Stimulated activated naive B cell treated with anti-CD40 and anti-IgM and Interleukin-4, amounts not matched to agents 10 μg/mL and 1 μg/mL and 100 μg/mL, for 72 hours (primary cell): ENCODE measurements at regions not wholly inside any gene's neighbourhood (a gene's known extent, or its start where the extent isn't known, plus 50 kb on each side); places are given as distances from the start of the nearest gene placed in this dataset.
A peak's percentile ranks its signal among the peaks of the same experiment; 100 is the strongest.

ENCODE experiments used
- ATAC-seq, 2 donors: fragments of 150-1000 bp; cut with Tn5 transposase; replicated peaks; 2 replicates each; pipeline ENCODE4 v1.10.0; 2021; ENCODE audit warnings: moderate library complexity in 1 of 2
- DNase-seq: peaks from one replicate; pipeline ENCODE4 v3.0.0; 2021
- H3K27ac Mint-ChIP-seq: one replicate; pipeline ENCODE4 v1.8.0; 2022; ENCODE audit warnings: mild to moderate bottlenecking, mixed read lengths
- H3K27me3 Mint-ChIP-seq, 2 donors: one replicate each; pipeline ENCODE4 v1.8.0; 2022; ENCODE audit warnings: mixed read lengths in 2 of 2
- H3K36me3 Mint-ChIP-seq, 2 donors: one replicate each; pipeline ENCODE4 v1.8.0; 2022; ENCODE audit warnings: mixed read lengths in 2 of 2, mild to moderate bottlenecking in 1 of 2
- H3K4me1 Mint-ChIP-seq, 2 donors: one replicate each; pipeline ENCODE4 v1.8.0; 2022; ENCODE audit warnings: mixed read lengths in 2 of 2, mild to moderate bottlenecking in 1 of 2
- H3K4me3 Mint-ChIP-seq, 2 donors: one replicate each; pipeline ENCODE4 v1.8.0; 2022; ENCODE audit warnings: mild to moderate bottlenecking in 2 of 2, mixed read lengths in 2 of 2, moderate library complexity in 1 of 2
- H3K9me3 Mint-ChIP-seq, 2 donors: one replicate each; pipeline ENCODE4 v1.8.0; 2022; ENCODE audit warnings: mixed read lengths in 2 of 2, mild to moderate bottlenecking in 1 of 2

DNA sequence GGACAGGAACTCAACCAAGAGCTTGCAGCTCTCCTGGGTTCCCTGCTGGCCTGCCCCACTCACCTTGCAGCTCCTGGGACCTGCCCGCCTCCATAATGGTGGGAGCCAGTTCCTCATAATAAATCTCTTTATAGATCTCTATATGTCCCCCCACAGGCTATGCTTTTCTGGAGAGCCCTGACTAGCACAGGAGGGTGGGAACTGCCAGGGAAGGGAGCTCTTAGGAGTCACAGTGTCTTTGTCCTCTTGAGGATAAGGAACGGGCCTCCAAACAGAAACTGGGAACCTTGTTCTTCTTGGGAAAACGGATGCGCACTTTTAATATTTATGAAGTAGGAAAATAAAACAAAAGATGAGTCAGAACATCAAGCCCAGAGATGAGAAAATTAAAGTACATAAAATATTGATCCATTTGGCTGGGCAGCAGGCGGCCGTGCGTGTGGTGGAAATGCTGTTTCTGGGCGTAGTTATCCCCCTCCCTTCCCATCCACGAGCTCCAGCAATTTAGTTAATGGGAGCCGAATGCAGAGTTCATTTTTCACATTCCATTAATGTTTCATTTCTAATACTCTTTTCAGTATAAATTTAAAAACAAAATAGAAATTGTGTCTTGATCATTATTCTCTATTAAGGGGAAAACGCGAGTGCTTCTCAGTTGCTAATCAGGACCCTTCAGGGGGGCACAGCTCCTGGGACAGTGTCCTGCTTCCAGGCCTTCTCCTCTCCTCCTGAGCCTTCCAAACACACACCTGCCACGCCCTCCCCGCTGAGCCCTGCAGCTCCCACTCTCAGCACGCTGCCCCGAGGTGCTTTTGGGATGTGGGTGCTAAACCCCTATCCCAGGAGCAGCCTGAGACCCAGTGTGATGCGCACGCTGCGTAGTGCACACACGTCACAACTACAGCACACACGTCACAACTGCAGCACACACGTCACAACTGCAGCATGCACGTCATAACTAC, 323.3 kb upstream of the AJAP1 start:
- ATAC-seq (no peak), DNase-seq (no peak)
- peaks cover 3 to 6% of the 10 kb centered on the region in 2 donors for H3K9me3 Mint-ChIP-seq
- no peak overlapping the region for H3K4me3 Mint-ChIP-seq
- no peak overlapping the region for H3K27ac Mint-ChIP-seq
- peaks cover 23% of the 10 kb centered on the region in 2 donors for H3K27me3 Mint-ChIP-seq
- H3K36me3 Mint-ChIP-seq = no peaks in the 10 kb centered on the region
- no peaks in the 10 kb centered on the region for H3K4me1 Mint-ChIP-seq

DNA sequence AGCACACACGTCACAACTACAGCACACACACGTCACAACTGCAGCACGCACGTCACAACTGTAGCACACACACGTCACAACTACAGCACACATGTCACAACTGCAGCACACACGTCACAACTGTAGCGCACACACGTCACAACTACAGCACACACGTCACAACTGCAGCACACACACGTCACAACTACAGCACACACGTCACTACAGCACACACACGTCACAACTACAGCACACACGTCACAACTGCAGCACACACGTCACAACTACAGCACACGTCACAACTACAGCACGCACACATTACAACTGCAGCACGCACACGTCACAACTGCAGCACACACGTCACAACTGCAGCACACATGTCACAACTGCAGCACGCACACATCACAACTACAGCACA, 322.6 kb upstream of the AJAP1 start:
- Mint-ChIP-seq H3K4me3 (no peak overlapping the region), H3K27ac (no peak overlapping the region), H3K36me3 (no peaks in the 10 kb centered on the region), H3K4me1 (no peaks in the 10 kb centered on the region), H3K27me3 (peaks cover 23% of the 10 kb centered on the region in 2 donors), H3K9me3 (peaks cover 8 to 12% of the 10 kb centered on the region in 2 donors)
- ATAC-seq = no peak
- DNase-seq = no peak

DNA sequence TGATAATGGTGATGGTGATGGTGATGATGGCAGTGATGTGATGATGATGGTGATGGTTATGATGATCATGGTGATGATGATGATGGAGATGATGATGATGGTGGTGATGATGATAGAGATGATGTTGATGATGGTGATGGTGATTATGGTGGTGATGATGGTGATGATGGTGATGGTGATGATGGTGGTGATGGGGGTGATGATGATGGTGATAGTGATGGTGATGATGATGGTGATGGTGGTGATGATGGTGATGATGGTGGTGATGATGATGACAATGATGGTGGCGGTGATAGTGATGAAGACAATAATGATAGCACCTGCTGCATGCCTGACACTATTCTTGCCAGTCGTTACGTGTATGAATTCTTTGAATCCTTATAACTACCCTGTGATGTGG, 317.9 kb upstream of the AJAP1 start:
- DNase-seq (no peak), ATAC-seq (no peak)
- peaks cover 11 to 12% of the 10 kb centered on the region in 2 donors for H3K9me3 Mint-ChIP-seq
- no peaks in the 10 kb centered on the region for H3K36me3 Mint-ChIP-seq
- H3K27ac Mint-ChIP-seq = no peak overlapping the region
- H3K27me3 Mint-ChIP-seq = peaks cover 5 to 6% of the 10 kb centered on the region in 2 donors
- H3K4me3 Mint-ChIP-seq = no peak overlapping the region
- H3K4me1 Mint-ChIP-seq = no peaks in the 10 kb centered on the region

DNA sequence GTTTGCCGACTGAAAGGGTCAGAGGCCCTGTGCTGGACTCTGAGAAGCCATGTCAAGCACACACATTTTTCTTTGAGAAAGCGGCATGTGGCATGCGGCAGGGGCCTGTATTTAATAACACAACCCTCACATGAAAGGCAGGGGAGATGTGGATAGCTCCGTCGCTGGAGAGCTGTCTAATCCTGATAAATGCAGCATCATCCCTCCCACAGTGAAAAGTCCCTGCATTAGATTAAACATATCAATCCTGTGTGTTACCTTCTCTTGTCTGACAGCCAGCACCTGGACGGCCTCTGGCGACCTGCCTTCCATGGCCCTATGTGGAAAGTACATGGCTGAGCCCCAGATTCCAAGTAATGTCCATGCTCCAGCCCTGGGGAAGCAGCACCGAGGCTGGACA, 313.0 kb upstream of the AJAP1 start:
- no peak for ATAC-seq
- H3K27me3 Mint-ChIP-seq = peaks cover 10 to 11% of the 10 kb centered on the region in 2 donors
- peaks cover 3 to 5% of the 10 kb centered on the region in 2 donors for H3K9me3 Mint-ChIP-seq

DNA sequence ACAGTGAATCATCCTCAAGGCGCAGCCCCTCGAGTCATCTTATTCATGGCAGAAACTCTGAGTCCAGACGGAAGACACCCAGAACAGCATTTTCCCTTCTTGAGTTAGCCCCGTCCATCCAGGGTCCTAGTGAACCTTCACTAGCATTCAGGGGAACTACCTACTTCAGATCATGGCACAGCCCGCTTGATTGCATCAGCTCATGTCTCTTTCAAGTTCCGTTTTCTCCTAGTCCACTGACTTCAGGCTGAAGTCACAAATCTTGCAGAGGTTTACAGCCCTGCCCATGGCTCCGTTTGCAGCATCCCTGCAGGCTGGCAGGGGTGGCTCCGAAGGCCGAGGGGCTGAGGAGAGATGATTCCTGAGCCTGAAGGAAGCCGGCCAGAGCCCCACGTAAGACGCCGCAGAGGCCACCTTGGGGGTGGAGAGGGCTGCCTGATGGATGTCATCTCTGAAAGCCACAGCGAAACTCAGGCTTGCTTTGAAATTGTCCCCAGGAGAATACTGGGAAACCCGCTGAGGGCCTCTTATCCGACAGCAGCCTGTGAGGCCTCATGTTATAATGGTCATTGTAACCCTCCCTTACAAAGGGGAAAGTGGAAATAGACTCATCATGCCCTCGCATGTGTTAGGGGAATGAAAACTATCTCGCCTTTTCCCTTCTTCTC, 310.2 kb upstream of the AJAP1 start:
- Mint-ChIP-seq H3K27me3 (peaks cover 8 to 15% of the 10 kb centered on the region in 2 donors), H3K27ac (no peak overlapping the region)

More for the DNA sequence above, 313.0 kb upstream of the AJAP1 start:
- no peak for DNase-seq
- Mint-ChIP-seq H3K27ac (no peak overlapping the region), H3K4me1 (peaks cover 0 to 2% of the 10 kb centered on the region in 2 donors), H3K36me3 (no peaks in the 10 kb centered on the region), H3K4me3 (no peak overlapping the region)

DNA sequence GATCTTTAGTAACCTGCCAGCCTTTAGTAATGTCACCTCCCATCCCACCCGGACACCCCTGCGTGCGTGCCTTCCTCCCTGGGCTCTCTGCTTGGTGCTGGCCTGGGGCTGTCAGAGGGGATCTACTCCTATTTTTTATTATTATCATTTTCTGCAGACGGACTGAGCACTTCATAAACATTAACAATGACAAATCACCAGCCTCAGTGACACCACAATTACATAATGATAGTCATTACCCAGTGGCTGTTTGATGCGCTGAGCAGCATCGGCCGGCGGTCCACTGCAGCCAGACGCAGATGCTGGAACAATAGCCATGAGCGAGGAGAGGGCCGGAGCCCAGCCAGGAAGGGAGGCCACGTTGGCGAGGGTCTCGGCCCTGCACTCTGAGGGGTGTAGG, 309.3 kb upstream of the AJAP1 start:
- ATAC-seq = no peak
- Mint-ChIP-seq H3K4me3 (no peak overlapping the region), H3K9me3 (peaks cover 1 to 3% of the 10 kb centered on the region in 2 donors), H3K4me1 (peaks cover 0 to 2% of the 10 kb centered on the region in 2 donors), H3K27me3 (peaks cover 6 to 11% of the 10 kb centered on the region in 2 donors), H3K27ac (no peak overlapping the region), H3K36me3 (no peaks in the 10 kb centered on the region)
- no peak for DNase-seq

More for the DNA sequence above, 310.2 kb upstream of the AJAP1 start:
- no peak overlapping the region for H3K4me3 Mint-ChIP-seq
- no peaks in the 10 kb centered on the region for H3K36me3 Mint-ChIP-seq
- peaks cover 0 to 2% of the 10 kb centered on the region in 2 donors for H3K4me1 Mint-ChIP-seq
- DNase-seq = no peak
- peaks cover 0 to 3% of the 10 kb centered on the region in 2 donors for H3K9me3 Mint-ChIP-seq
- peak; percentile 70 to 76 for ATAC-seq

GRCh38 chr1:4346131-4346530, 308.3 kb upstream of the AJAP1 start:
- Mint-ChIP-seq H3K4me1 (peaks cover 0 to 2% of the 10 kb centered on the region in 2 donors), H3K27ac (no peak overlapping the region), H3K27me3 (peaks cover 6 to 9% of the 10 kb centered on the region in 2 donors), H3K4me3 (no peak overlapping the region), H3K36me3 (no peaks in the 10 kb centered on the region), H3K9me3 (peaks cover 0 to 3% of the 10 kb centered on the region in 2 donors)
- no peak for DNase-seq
- no peak for ATAC-seq

DNA sequence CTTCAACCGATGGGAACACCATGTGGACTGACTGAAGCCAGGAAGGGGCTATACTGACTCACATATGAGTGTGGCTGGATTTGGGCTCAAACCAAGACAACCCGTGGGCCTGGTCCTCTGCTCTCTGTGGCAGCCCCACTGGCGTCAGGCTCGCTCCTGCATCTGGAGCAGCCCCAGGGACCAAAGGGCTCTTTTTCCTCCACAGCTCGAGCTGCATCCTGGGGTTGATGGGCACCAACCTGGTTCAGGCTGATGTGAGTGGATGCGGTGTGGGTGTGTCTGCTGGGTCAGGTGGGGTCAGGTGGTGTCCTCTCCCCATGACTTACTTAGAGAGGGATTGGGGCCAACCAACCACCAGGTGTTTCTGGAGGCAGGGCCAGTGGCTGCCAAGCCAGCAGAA, 303.0 kb upstream of the AJAP1 start:
- no peak overlapping the region for H3K4me3 Mint-ChIP-seq

GRCh38 chr1:4353090-4353856, 301.1 kb upstream of the AJAP1 start:
- H3K36me3 Mint-ChIP-seq = no peaks in the 10 kb centered on the region
- DNase-seq (no peak), ATAC-seq (no peak)
- H3K9me3 Mint-ChIP-seq = peaks cover 0 to 3% of the 10 kb centered on the region in 2 donors
- H3K4me3 Mint-ChIP-seq = no peak overlapping the region
- no peaks in the 10 kb centered on the region for H3K27me3 Mint-ChIP-seq
- H3K27ac Mint-ChIP-seq = no peak overlapping the region
- H3K4me1 Mint-ChIP-seq = no peaks in the 10 kb centered on the region

More for the DNA sequence above, 303.0 kb upstream of the AJAP1 start:
- Mint-ChIP-seq H3K4me1 (no peaks in the 10 kb centered on the region), H3K27me3 (peaks cover 0 to 4% of the 10 kb centered on the region in 2 donors), H3K27ac (no peak overlapping the region), H3K36me3 (no peaks in the 10 kb centered on the region), H3K9me3 (peaks cover 0 to 3% of the 10 kb centered on the region in 2 donors)
- ATAC-seq = no peak
- no peak for DNase-seq

DNA sequence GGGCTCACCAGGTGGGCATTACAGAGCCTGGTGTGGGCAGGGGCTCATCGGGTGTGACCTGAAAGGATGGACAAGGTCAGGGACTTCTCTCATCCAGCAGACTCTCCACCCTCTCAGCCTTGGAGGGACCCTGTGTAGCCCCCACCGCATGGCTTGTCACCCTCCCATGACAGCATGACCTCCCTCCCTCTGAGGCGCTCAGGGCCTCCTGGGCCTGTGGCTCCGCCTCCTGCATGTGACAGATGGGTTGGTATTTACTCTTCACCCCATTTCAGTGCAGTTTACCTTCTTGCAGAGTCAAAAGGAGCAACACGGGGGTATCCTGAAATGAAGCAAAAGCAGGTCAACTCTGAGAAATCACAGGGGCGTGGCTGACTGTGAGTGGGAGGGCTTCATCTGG, 298.6 kb upstream of the AJAP1 start:
- H3K36me3 Mint-ChIP-seq = no peaks in the 10 kb centered on the region
- no peaks in the 10 kb centered on the region for H3K27me3 Mint-ChIP-seq
- no peaks in the 10 kb centered on the region for H3K9me3 Mint-ChIP-seq
- DNase-seq = no peak
- no peak overlapping the region for H3K4me3 Mint-ChIP-seq
- H3K4me1 Mint-ChIP-seq = no peaks in the 10 kb centered on the region
- ATAC-seq = no peak
- H3K27ac Mint-ChIP-seq = no peak overlapping the region

GRCh38 chr1:4362314-4363044, 291.9 kb upstream of the AJAP1 start:
- H3K9me3 Mint-ChIP-seq = peaks cover 0 to 3% of the 10 kb centered on the region in 2 donors
- no peaks in the 10 kb centered on the region for H3K36me3 Mint-ChIP-seq
- H3K4me1 Mint-ChIP-seq = no peaks in the 10 kb centered on the region
- H3K27ac Mint-ChIP-seq = no peak overlapping the region
- H3K27me3 Mint-ChIP-seq = peaks cover 8 to 9% of the 10 kb centered on the region in 2 donors
- no peak overlapping the region for H3K4me3 Mint-ChIP-seq
- ATAC-seq (no peak), DNase-seq (no peak)

- no peaks in the 10 kb centered on the region for H3K36me3 Mint-ChIP-seq
Measured at GRCh38 chr1:4366091-4366490, 288.3 kb upstream of the AJAP1 start.

DNA sequence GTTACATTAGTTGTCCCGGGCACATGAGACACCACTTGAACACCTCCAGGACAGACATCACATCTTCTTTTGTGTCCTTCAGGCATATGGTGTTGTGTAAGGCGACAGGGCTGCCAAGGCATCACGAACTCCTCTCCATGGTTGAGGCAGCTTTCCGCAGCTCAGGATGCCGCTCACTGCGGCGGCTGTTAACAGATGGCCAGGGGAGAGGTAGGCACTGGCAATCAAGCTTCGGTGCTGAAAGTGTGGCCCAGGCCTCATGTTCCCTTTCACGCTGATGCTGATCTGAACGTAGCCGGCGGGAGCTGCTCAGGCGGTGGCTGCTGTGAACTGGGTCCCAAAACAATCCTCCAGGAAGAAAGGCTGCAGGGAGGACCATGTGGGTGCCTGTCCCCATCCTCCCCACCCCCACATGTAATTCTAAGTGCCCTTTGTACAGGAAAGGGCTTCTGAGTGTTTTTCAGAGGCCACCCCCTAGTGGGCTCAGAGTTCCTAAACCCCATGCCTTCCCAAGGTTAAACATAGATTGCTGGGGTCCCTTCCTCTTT, 287.1 kb upstream of the AJAP1 start:
- Mint-ChIP-seq H3K4me3 (no peak overlapping the region), H3K27me3 (no peaks in the 10 kb centered on the region), H3K9me3 (peaks cover 0 to 3% of the 10 kb centered on the region in 2 donors), H3K36me3 (no peaks in the 10 kb centered on the region), H3K4me1 (no peaks in the 10 kb centered on the region), H3K27ac (no peak overlapping the region)
- ATAC-seq = no peak
- DNase-seq = no peak

More at GRCh38 chr1:4366091-4366490, 288.3 kb upstream of the AJAP1 start:
- H3K27me3 Mint-ChIP-seq = peaks cover 8% of the 10 kb centered on the region in 2 donors
- ATAC-seq = no peak
- peaks cover 0 to 3% of the 10 kb centered on the region in 2 donors for H3K9me3 Mint-ChIP-seq
- DNase-seq = no peak
- no peaks in the 10 kb centered on the region for H3K4me1 Mint-ChIP-seq
- H3K4me3 Mint-ChIP-seq = no peak overlapping the region
- no peak overlapping the region for H3K27ac Mint-ChIP-seq
